MCF 10A (cell line): ENCODE measurements at regions not wholly inside any gene's neighbourhood (a gene's known extent, or its start where the extent isn't known, plus 50 kb on each side); places are given as distances from the start of the nearest gene placed in this dataset.

Experiments used
- BruUV-seq: library from RNA; stranded (reverse); fragments of 400-500 nt; replicated peaks from 2 replicates; lab custom pipeline; 2021; lab: Mats Ljungman, UMichigan
- CTCF ChIA-PET: fragments of 300-600 bp; sonication (Branson Sonifier 250); formaldehyde crosslinking; extraction: SDS; loops from one replicate; lab custom pipeline; 2021; ENCODE audit warnings: antibody characterized with exemption, inconsistent platforms; lab: Yijun Ruan, JAX
- POLR2A ChIA-PET: fragments of 300-600, 350-650 bp; sonication (Branson Sonifier 250); formaldehyde crosslinking; extraction: SDS; loops from one replicate; lab custom pipeline; 2020; ENCODE audit warnings: antibody characterized with exemption, inconsistent platforms; lab: Yijun Ruan, JAX
- DNase-seq: peaks from one replicate; pipeline ENCODE4 v3.0.0-alpha.2; 2018; ENCODE audit not compliant: unreplicated experiment
- H3K27ac Mint-ChIP-seq: one replicate; pipeline ENCODE4 v1.8.0; 2022; ENCODE audit warnings: mild to moderate bottlenecking, low read depth, mixed read lengths; ENCODE audit not compliant: unreplicated experiment
- H3K27me3 Mint-ChIP-seq: one replicate; pipeline ENCODE4 v1.8.0; 2022; ENCODE audit warnings: mixed read lengths; ENCODE audit not compliant: insufficient read depth, unreplicated experiment
- H3K36me3 Mint-ChIP-seq: one replicate; pipeline ENCODE4 v1.8.0; 2022; ENCODE audit warnings: mild to moderate bottlenecking, moderate library complexity, mixed read lengths; ENCODE audit not compliant: insufficient read depth, unreplicated experiment
- H3K4me1 Mint-ChIP-seq: one replicate; pipeline ENCODE4 v1.8.0; 2022; ENCODE audit warnings: mixed read lengths; ENCODE audit not compliant: insufficient read depth, unreplicated experiment
- H3K4me3 Mint-ChIP-seq: one replicate; pipeline ENCODE4 v1.8.0; 2022; ENCODE audit warnings: mild to moderate bottlenecking, moderate library complexity, mixed read lengths; ENCODE audit not compliant: unreplicated experiment
- H3K9me3 Mint-ChIP-seq: one replicate; pipeline ENCODE4 v1.8.0; 2022; ENCODE audit warnings: mixed read lengths; ENCODE audit not compliant: unreplicated experiment
- intact Hi-C: fragments of 100-400 bp; cut with micrococcal nuclease; formaldehyde crosslinking; loops from 2 replicates; pipeline ENCODE4 v1.14.1; 2022
- TF ChIP-seq, protein P1 (sequence below): fragments of 200-600 bp; IDR thresholded peaks from one replicate; pipeline ENCODE4 v1.8.0; 2022; ENCODE audit warnings: antibody characterized with exemption, mild to moderate bottlenecking; ENCODE audit not compliant: unreplicated experiment

DNA sequence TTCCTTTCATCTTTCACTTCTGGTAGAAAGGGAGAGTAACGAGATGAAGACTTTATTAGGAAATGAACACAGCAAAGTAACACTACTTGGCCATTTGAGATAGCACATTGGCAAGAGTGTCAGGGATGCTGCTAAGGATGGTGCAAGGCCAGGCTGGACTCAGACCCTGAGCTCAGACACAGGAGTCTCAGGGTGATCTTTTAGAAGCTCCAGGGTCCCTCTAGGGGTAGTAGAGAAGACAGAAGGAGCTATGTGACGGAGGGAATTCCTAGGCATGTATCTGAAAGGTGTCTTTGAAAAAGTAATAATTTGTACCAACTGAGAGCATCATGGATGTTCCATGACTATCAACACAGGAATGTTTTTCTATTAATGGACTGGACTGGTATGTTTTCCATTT lies 436.5 kb downstream of the DHX35 start:
- H3K27me3 Mint-ChIP-seq, result peaks cover 14% of the 10 kb centered on the region
- H3K4me3 Mint-ChIP-seq, result no peak overlapping the region
- TF ChIP-seq, protein P1, sequence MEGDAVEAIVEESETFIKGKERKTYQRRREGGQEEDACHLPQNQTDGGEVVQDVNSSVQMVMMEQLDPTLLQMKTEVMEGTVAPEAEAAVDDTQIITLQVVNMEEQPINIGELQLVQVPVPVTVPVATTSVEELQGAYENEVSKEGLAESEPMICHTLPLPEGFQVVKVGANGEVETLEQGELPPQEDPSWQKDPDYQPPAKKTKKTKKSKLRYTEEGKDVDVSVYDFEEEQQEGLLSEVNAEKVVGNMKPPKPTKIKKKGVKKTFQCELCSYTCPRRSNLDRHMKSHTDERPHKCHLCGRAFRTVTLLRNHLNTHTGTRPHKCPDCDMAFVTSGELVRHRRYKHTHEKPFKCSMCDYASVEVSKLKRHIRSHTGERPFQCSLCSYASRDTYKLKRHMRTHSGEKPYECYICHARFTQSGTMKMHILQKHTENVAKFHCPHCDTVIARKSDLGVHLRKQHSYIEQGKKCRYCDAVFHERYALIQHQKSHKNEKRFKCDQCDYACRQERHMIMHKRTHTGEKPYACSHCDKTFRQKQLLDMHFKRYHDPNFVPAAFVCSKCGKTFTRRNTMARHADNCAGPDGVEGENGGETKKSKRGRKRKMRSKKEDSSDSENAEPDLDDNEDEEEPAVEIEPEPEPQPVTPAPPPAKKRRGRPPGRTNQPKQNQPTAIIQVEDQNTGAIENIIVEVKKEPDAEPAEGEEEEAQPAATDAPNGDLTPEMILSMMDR, result no peak
- peaks cover 5% of the 10 kb centered on the region for H3K4me1 Mint-ChIP-seq
- ChIA-PET CTCF (no interaction called here), POLR2A (no interaction called here)
- DNase-seq, result no peak
- no peaks in the 10 kb centered on the region for H3K9me3 Mint-ChIP-seq
- no peak overlapping the region for H3K27ac Mint-ChIP-seq
- no TSS peak for BruUV-seq
- intact Hi-C loops, result no loop called here
- H3K36me3 Mint-ChIP-seq, result no peaks in the 10 kb centered on the region

DNA sequence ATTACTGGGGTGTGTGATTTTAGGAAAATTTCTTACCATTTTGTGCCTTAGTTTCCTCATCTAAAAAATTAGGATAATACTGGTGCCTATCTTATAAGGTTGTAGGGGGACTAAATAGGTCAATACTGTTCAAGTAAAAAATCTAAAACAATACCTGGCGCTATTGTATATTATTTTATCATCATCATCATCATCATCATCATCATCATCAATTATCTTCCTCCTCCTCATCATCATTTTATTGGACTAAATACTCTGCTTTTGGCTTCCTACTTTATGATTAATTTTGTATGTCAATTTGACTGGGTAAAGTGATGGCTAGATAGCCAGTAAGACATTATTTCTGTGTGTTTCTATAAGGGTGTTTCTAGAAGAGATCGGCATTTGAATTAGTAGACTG lies 435.5 kb downstream of the DHX35 start:
- Mint-ChIP-seq H3K27me3 (peaks cover 14% of the 10 kb centered on the region), H3K9me3 (no peaks in the 10 kb centered on the region), H3K4me3 (no peak overlapping the region), H3K27ac (no peak overlapping the region), H3K4me1 (peaks cover 5% of the 10 kb centered on the region), H3K36me3 (no peaks in the 10 kb centered on the region)
- DNase-seq, result no peak
- intact Hi-C loops, result no loop called here
- TF ChIP-seq, protein P1, result no peak
- BruUV-seq, result no TSS peak
- ChIA-PET POLR2A (no interaction called here), CTCF (interaction anchor here (0.6 kb wide), 1 partner anchor 262 kb away, joined by 3 read pairs; no protein-coding TSS in a partner anchor)

DNA sequence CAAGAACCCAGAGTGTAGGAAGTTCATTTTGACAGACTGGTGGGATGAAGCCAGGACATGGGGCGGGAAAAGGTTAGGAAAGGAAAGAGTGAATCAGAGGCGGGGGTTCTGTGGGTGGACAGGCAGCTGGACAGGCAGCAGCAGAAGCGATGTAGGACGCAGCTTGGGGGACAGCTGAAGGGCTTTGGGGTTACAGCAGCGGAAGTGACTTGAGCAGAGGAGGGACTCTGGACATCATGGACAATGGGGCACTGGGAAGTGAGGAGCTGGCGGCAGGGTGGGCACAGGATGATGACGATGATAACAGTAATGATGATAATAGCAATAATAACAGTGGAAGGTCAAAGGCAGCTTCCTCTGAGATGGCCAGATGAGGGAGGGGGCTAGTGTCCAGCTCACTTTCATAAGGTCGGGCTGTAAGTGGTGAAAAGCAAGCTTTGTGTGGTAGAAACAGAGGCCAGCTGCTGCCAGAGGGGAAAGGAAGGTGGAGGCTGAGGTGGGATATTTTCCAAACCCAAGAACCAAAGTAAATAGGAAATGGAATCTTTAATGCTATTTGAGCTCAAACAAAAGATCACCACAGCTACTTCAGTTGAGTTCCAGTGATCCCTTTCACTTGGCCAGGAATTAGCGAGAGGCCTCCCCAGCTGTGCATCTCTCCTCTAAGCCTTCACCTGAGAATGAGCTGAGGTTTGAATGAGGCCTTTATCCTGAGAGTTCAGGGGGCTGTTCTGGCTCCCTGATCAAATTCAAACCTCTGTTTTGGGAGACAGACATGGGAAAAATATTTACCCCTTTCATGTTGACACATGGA lies 433.5 kb downstream of the DHX35 start:
- TF ChIP-seq, protein P1, result no peak
- Mint-ChIP-seq H3K27ac (no peak overlapping the region), H3K36me3 (no peaks in the 10 kb centered on the region), H3K27me3 (peaks cover 14% of the 10 kb centered on the region), H3K4me1 (no peaks in the 10 kb centered on the region), H3K9me3 (no peaks in the 10 kb centered on the region), H3K4me3 (no peak overlapping the region)
- ChIA-PET POLR2A (interaction anchor here (0.6 kb wide), 2 partner anchors 10 to 228 kb away, joined by 3 to 5 read pairs; no protein-coding TSS in a partner anchor), CTCF (interaction anchor here (0.6 to 0.8 kb wide), 2 partner anchors 47 to 126 kb away, joined by 4 read pairs; no protein-coding TSS in a partner anchor)
- BruUV-seq, result no TSS peak
- no peak for DNase-seq
- intact Hi-C loops, result no loop called here

DNA sequence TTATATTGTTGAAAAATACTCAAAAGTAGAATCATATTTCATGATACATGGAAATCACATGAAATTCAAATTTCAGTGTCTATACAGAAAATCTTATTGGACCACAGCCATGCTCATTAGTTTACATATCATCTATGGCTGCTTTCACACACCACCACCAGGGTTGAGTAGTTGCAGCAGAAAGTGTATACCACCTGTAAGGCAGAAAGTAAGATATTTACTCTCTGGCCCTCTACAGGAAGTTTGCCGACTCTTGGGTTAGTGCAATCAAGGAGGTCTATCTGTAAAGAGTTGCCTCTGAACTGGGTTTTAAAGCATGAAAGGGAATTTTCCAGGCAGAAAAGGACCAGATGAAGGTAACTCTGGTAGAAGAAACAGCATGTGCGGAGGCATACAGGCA lies 432.3 kb downstream of the DHX35 start:
- POLR2A ChIA-PET, result no interaction called here
- Mint-ChIP-seq H3K36me3 (no peaks in the 10 kb centered on the region), H3K27me3 (peaks cover 14% of the 10 kb centered on the region), H3K27ac (no peak overlapping the region), H3K9me3 (no peaks in the 10 kb centered on the region), H3K4me1 (no peaks in the 10 kb centered on the region), H3K4me3 (no peak overlapping the region)
- CTCF ChIA-PET, result no interaction called here
- BruUV-seq, result no TSS peak
- TF ChIP-seq, protein P1, result no peak
- no peak for DNase-seq
- intact Hi-C loops, result no loop called here
